Activated naive CD4-positive, alpha-beta T cell treated with anti-CD3 and anti-CD28 coated beads, Interleukin-2, amount 50 U/mL, for 72 hours (primary cell): ENCODE measurements at regions not wholly inside any gene's neighbourhood (a gene's known extent, or its start where the extent isn't known, plus 50 kb on each side); places are given as distances from the start of the nearest gene placed in this dataset.

Experiments
- ATAC-seq, 2 donors: fragments of 150-1000 bp; cut with Tn5 transposase; 2 replicates each; pipeline ENCODE4 v1.10.0; 2021; ENCODE audit warnings: mild to moderate bottlenecking in 2 of 2, moderate library complexity in 2 of 2
- DNase-seq, 2 donors: peaks; one replicate each; pipeline ENCODE4 v3.0.0; 2021 to 2022; ENCODE audit warnings: low spot score in 2 of 2
- H3K27ac Mint-ChIP-seq, 2 donors: one replicate each; pipeline ENCODE4 v1.8.0; 2022; ENCODE audit warnings: mild to moderate bottlenecking in 2 of 2, mixed read lengths in 2 of 2
- H3K36me3 Mint-ChIP-seq, 2 donors: one replicate each; pipeline ENCODE4 v1.8.0; 2022; ENCODE audit warnings: mixed read lengths in 2 of 2
- H3K9me3 Mint-ChIP-seq, 2 donors: one replicate each; pipeline ENCODE4 v1.8.0; 2022; ENCODE audit warnings: mixed read lengths in 2 of 2

GRCh38 chr4:65175585-65175984 lies 494.7 kb downstream of the EPHA5 start:
- Mint-ChIP-seq H3K36me3 (no peaks in the 10 kb centered on the region), H3K9me3 (peaks cover 13 to 14% of the 10 kb centered on the region in 2 donors), H3K27ac (no peak overlapping the region)
- ATAC-seq = no peak
- no peak for DNase-seq

GRCh38 chr4:65170768-65171514 lies 499.3 kb downstream of the EPHA5 start:
- DNase-seq = no peak

DNA sequence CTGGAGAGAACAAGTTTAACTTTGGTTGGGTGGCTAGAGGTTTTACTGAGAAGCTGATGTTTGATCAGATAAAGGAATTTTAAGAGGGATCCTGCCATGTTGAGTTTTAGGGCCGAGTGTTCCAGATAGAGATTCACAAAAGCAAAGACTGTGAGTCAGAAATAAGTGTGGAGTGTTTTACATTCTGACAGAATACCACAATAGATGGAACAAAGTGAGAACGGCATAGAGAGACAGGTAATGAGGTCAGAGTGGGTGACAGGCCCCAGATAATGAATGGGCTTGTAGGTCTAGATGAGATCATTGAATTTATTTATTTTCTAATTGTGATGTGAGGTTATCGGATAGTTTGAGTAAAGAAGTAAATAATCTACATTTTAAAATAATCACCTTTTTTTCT lies 502.6 kb downstream of the EPHA5 start:
- Mint-ChIP-seq H3K27ac (no peak overlapping the region), H3K9me3 (peaks cover 4 to 5% of the 10 kb centered on the region in 2 donors), H3K36me3 (no peaks in the 10 kb centered on the region)
- ATAC-seq = no peak
- no peak for DNase-seq

More at GRCh38 chr4:65170768-65171514, 499.3 kb downstream of the EPHA5 start:
- ATAC-seq = no peak
- peaks cover 17% of the 10 kb centered on the region in 2 donors for H3K9me3 Mint-ChIP-seq
- no peak overlapping the region for H3K27ac Mint-ChIP-seq
- H3K36me3 Mint-ChIP-seq = no peaks in the 10 kb centered on the region

GRCh38 chr4:65152205-65152604 lies 518.1 kb downstream of the EPHA5 start:
- peaks cover 4 to 6% of the 10 kb centered on the region in 2 donors for H3K36me3 Mint-ChIP-seq
- peaks cover 9% of the 10 kb centered on the region in 2 donors for H3K9me3 Mint-ChIP-seq
- no peak for ATAC-seq
- DNase-seq = no peak
- no peak overlapping the region for H3K27ac Mint-ChIP-seq

DNA sequence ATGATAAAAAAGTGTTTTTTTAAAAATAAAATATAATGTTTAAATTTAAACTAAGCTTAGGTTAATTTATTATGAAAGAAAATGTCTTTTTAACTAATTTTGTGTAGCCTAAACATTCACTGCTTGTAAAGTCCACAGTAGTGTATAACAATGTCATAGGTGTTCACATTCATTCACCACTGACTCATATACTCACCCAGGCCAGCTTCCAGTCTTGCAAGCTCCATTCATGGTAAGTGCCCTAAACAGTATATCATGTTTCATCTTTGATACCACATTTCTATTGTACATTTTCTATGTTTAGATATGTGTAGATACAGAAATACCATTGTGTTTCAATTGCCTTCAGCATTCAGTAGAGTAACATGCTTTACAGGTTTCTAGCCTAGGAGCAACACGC lies 530.3 kb downstream of the EPHA5 start:
- H3K36me3 Mint-ChIP-seq = peaks cover 7 to 8% of the 10 kb centered on the region in 2 donors
- ATAC-seq (no peak), DNase-seq (no peak)
- peaks cover 18 to 39% of the 10 kb centered on the region in 2 donors for H3K9me3 Mint-ChIP-seq
- H3K27ac Mint-ChIP-seq = no peak overlapping the region

DNA sequence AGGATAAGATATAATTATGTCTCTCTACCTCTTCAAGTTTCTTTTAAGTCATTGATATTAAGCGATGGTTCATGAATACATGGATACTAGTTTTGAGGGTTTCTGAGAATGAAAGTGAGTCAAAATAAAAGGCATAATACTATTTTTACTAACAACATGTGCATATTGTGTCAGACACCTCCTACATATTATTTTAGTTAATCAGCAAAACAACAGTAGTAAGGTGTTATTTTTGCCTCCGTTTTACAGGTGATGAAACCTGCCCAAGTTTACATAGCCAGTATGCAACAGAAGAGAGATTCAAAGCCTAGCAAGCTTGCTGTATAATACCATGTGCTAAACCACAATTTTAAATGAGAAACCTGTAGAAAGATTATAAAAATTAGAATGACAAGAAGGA lies 544.1 kb downstream of the EPHA5 start:
- ATAC-seq (no peak), DNase-seq (no peak)
- Mint-ChIP-seq H3K36me3 (no peaks in the 10 kb centered on the region), H3K27ac (no peak overlapping the region), H3K9me3 (peaks cover 4 to 7% of the 10 kb centered on the region in 2 donors)

- ATAC-seq (no peak), DNase-seq (no peak)
- H3K27ac Mint-ChIP-seq = no peak overlapping the region
- no peaks in the 10 kb centered on the region for H3K36me3 Mint-ChIP-seq
- H3K9me3 Mint-ChIP-seq = peaks cover 32 to 34% of the 10 kb centered on the region in 2 donors
These were observed 550.0 kb downstream of the EPHA5 start for GRCh38 chr4:65120287-65120686.

DNA sequence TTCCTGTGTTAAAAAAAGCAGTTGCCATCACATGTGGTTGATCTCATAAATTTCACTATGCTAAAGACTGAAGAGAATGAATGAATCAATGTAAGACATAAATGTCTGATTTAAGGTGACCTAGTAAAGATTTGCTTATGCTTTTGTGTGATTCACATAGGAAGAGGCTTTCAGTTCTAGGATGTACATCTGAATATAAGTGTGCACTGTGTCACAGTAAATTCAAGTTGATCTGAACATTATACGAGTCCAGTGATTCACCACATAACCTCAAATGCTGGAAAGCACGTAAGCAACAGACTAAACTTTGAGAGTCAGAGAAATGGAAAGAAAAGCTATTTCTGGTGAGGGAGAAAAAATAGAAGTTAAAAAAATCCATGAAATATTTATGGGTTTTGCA lies 567.9 kb downstream of the EPHA5 start:
- Mint-ChIP-seq H3K9me3 (peaks cover 2 to 7% of the 10 kb centered on the region in 2 donors), H3K27ac (no peak overlapping the region), H3K36me3 (no peaks in the 10 kb centered on the region)
- ATAC-seq = no peak
- DNase-seq = no peak

- H3K27ac Mint-ChIP-seq = no peak overlapping the region
- H3K36me3 Mint-ChIP-seq = no peaks in the 10 kb centered on the region
- DNase-seq (no peak), ATAC-seq (no peak)
- peaks cover 8 to 17% of the 10 kb centered on the region in 2 donors for H3K9me3 Mint-ChIP-seq
These were observed 573.7 kb downstream of the EPHA5 start for GRCh38 chr4:65096630-65097029.

DNA sequence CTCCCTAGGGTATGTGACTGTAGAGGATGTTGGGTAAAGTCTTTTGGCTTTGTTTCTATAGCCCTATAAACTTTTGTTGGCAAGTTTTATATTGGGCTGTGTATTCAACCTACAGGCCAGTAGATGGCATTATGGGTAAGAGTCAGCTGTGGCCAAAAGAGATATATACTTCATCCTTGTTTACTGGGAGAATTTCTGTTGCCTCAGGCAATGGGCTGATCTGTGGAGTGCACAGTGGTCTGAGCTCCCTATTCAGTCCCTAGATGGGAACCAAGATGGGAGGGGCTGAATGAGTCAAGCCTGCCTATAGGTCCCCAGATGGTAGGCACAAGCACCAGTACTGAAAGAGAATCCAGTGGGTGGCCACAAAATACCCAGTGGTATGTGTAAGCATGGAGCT lies 580.6 kb downstream of the EPHA5 start:
- ATAC-seq (no peak), DNase-seq (no peak)
- Mint-ChIP-seq H3K27ac (no peak overlapping the region), H3K36me3 (no peaks in the 10 kb centered on the region), H3K9me3 (peaks cover 2 to 18% of the 10 kb centered on the region in 2 donors)

DNA sequence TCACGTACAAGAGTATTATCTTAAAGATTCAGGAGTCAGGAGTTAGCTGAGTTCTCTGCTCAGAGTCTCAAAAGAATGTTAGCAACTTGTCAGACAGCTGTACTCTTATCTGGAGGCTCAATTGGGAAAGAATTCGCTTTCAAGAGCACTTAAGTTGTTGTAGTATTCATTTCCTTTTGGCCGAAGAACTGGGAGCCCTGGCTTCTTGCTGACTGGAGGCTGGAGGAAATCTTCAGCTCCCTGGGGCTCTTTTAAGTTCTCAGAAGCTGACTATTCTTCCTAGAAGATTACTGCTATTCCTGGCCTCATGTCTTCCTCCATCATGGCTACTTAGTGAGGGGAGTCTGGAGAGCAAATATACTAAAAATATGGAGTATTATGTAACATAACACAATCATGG lies 587.2 kb downstream of the EPHA5 start:
- H3K27ac Mint-ChIP-seq = no peak overlapping the region
- no peak for DNase-seq
- no peak for ATAC-seq
- H3K9me3 Mint-ChIP-seq = peaks cover 21 to 23% of the 10 kb centered on the region in 2 donors
- no peaks in the 10 kb centered on the region for H3K36me3 Mint-ChIP-seq

- H3K27ac Mint-ChIP-seq = no peak overlapping the region
- ATAC-seq = no peak
- DNase-seq = no peak
These were observed 598.7 kb downstream of the EPHA5 start for GRCh38 chr4:65071564-65071963.

GRCh38 chr4:65069177-65069576 lies 601.1 kb downstream of the EPHA5 start:
- Mint-ChIP-seq H3K9me3 (peaks cover 4 to 10% of the 10 kb centered on the region in 2 donors), H3K36me3 (no peaks in the 10 kb centered on the region), H3K27ac (no peak overlapping the region)
- ATAC-seq (no peak), DNase-seq (no peak)

More at GRCh38 chr4:65071564-65071963, 598.7 kb downstream of the EPHA5 start:
- peaks cover 4 to 10% of the 10 kb centered on the region in 2 donors for H3K9me3 Mint-ChIP-seq
- no peaks in the 10 kb centered on the region for H3K36me3 Mint-ChIP-seq

DNA sequence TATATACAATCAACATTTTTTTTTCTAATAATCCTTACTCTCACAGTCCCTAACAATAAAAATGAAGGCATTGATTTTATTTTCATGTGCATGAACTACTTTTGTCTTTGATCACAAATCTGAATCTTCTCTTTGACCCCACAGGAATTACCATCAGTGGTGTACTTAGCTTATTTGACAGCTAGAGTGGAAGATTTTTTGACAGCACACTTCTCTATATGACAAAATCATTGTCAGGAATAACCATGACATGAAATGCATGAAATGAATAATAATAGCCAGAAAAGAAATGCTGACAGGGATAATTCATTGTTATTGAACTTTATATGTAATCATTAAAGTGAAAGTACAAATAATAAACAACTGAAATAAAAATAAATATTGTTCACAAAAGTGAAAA lies 604.2 kb downstream of the EPHA5 start:
- Mint-ChIP-seq H3K27ac (no peak overlapping the region), H3K9me3 (peaks cover 4 to 14% of the 10 kb centered on the region in 2 donors), H3K36me3 (no peaks in the 10 kb centered on the region)
- DNase-seq (no peak), ATAC-seq (no peak)

DNA sequence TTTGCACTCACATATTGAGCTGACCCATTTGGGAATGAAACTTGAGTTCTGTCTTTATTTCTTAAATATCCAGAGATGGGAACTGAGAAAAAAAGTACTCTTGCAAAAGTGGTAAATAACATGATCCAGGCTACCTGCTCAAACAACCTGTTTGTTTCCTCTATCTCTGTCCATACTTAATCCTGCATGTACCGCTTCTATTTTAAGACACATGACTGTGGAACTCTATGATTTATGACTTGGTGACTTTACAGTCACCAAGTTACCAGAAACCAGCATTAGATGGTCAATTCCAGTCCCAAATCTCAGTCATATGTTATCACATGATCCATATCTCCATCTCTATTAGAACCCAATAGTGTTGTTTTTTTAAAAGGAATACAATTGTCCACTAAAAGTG lies 606.7 kb downstream of the EPHA5 start:
- ATAC-seq (no peak), DNase-seq (no peak)
- Mint-ChIP-seq H3K9me3 (peaks cover 2 to 7% of the 10 kb centered on the region in 2 donors), H3K27ac (no peak overlapping the region), H3K36me3 (no peaks in the 10 kb centered on the region)

- peaks cover 14 to 19% of the 10 kb centered on the region in 2 donors for H3K9me3 Mint-ChIP-seq
- no peak for DNase-seq
- no peak overlapping the region for H3K27ac Mint-ChIP-seq
- no peaks in the 10 kb centered on the region for H3K36me3 Mint-ChIP-seq
- no peak for ATAC-seq
These were observed 619.5 kb downstream of the EPHA5 start for GRCh38 chr4:65050786-65051185.

DNA sequence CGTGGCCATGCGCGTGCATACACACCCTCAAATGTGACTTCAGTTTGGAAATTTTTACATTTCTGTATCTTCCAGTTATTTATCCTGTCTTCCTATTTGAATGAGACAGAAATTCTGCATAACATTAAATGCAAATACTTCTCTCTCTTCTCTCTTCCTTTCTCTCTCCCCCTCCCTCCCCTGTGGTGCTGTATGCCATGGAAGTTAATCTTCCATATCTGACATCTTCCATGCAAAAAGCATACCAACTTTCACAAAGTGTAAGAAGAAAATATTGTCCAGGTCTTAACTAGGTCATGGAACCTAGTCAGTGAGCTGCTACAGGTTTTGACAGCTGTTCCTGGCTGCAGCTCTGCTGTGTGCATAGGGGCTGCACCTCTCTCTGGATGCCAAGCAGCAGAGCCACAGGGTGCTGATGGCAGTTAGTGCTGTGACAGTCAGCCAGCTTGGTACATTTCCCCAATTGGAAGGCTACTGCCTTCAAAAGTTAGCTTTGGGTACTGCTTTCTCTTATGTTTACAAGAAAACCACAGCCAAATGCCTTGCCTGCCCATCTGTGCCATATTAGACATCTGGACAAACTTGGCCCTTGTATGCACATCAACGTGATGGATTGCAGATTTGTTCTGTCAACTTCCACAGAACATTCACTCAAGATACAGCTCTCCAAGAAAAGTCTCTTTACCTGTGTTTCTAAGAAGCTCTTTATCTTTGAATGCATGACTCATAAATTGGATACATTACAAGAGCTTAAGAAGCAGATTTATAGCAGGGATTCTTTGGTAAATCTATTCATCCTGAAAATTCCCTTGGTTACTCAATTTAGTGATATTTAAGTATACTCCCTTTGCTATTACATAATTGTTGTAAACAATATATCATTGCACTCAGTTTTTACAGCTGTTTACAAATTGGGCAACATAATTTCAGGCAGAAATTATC lies 623.8 kb downstream of the EPHA5 start:
- no peak overlapping the region for H3K27ac Mint-ChIP-seq
- DNase-seq = no peak
- peaks cover 14 to 19% of the 10 kb centered on the region in 2 donors for H3K9me3 Mint-ChIP-seq
- H3K36me3 Mint-ChIP-seq = no peaks in the 10 kb centered on the region
- no peak for ATAC-seq
